ENCODE measurements at regions not wholly inside any gene's neighbourhood (a gene's known extent, or its start where the extent isn't known, plus 50 kb on each side); places are given as distances from the start of the nearest gene placed in this dataset.

GRCh38 chr17:77388384-77389306, 247.9 kb downstream of the SEC14L1 start (continued):
- no peak for TF ChIP-seq ZBTB40 (IDR thresholded peaks at IDR 0.05)
- peak; percentile 56; the same call in 1 of the 2 replicates for TF ChIP-seq ZBTB40 (CRISPR knock-in tag; IDR thresholded peaks at IDR 0.05)
- TF ChIP-seq YY1 (IDR thresholded peaks at IDR 0.05; ENCODE audit: insufficient read depth, insufficient replicate concordance, low read depth, low read length), result peak; percentile 59
- no peak for TF ChIP-seq ZMAT3 (CRISPR knock-in tag; conservative IDR thresholded peaks at IDR 0.05)
- TF ChIP-seq RXRB (CRISPR knock-in tag; IDR thresholded peaks at IDR 0.05; ENCODE audit: borderline replicate concordance), result peak; percentile 87
- peak; percentile 94 for TF ChIP-seq ZNF687 (CRISPR knock-in tag; IDR thresholded peaks at IDR 0.05)
- TF ChIP-seq ZMYM4 (CRISPR knock-in tag; IDR thresholded peaks at IDR 0.05), result peak; percentile 47; the same call in 1 of the 2 replicates
- no peak for TF ChIP-seq PAF1 (CRISPR knock-in tag; IDR thresholded peaks at IDR 0.05)
- TF ChIP-seq SKI (IDR thresholded peaks at IDR 0.05; ENCODE audit: partially characterized antibody), result peak; percentile 36
- peak; percentile 81 for TF ChIP-seq PAXIP1 (CRISPR knock-in tag; conservative IDR thresholded peaks at IDR 0.05)
- TF ChIP-seq PITX1 (CRISPR knock-in tag; IDR thresholded peaks at IDR 0.05), result 0 out of 2 replicates have a peak, but pooled peaks have one; percentile 11

Data from HepG2 (cell line).